ENCODE measurements at regions not wholly inside any gene's neighbourhood (a gene's known extent, or its start where the extent isn't known, plus 50 kb on each side); places are given as distances from the start of the nearest gene placed in this dataset.

GRCh38 chr7:51456-52068 lies 140.8 kb upstream of the FAM20C start:
- H3K9me2 ChIP-seq (ENCODE audit: insufficient read depth): no peaks in the 10 kb centered on the region
- no peak overlapping the region for H3K4me2 ChIP-seq (ENCODE audit: low read length)
- no peak overlapping the region for H2AFZ ChIP-seq (ENCODE audit: low read depth, low read length, poor library complexity, severe bottlenecking)
- no peaks in the 10 kb centered on the region for H3K36me3 ChIP-seq (ENCODE audit: control insufficient read depth in 1 of 2, insufficient read depth in 2 of 2, low read length in 2 of 2)
- POLR2A ChIA-PET: no interaction called here
- RAD21 ChIA-PET (ENCODE audit: low non-redundant PET in 1 of 2, low total read pairs in 2 of 2, uncharacterized antibody in 2 of 2, unreplicated experiment in 2 of 2): no interaction called here
- H3K27ac ChIP-seq (ENCODE audit: low read depth, low read length): no peak overlapping the region
- TF ChIP-seq FOSL1 (IDR thresholded peaks at IDR 0.05; ENCODE audit: low read depth) (no peak), EGR1 (IDR thresholded peaks at IDR 0.05; ENCODE audit: low read depth) (no peak), EZH2phosphoT487 (IDR thresholded peaks at IDR 0.05; ENCODE audit: borderline replicate concordance) (no peak), CBX3 (IDR thresholded peaks at IDR 0.05; ENCODE audit: low read depth) (no peak), ZBTB33 (IDR thresholded peaks at IDR 0.05; ENCODE audit: extremely low read depth, insufficient replicate concordance, low read length) (no peak), TCF7L2 (IDR thresholded peaks at IDR 0.05; ENCODE audit: borderline replicate concordance, extremely low read depth, insufficient read depth, insufficient read length) (no peak), ZFX (IDR thresholded peaks at IDR 0.05) (no peak), SIN3A (IDR thresholded peaks at IDR 0.05; ENCODE audit: low read depth) (no peak), POLR2A (IDR thresholded peaks at IDR 0.05; ENCODE audit: borderline replicate concordance, extremely low read depth, insufficient read depth, insufficient read length) (no peak), YY1 (IDR thresholded peaks at IDR 0.05; ENCODE audit: extremely low read depth, insufficient replicate concordance, low read depth, low read length) (no peak), JUND (IDR thresholded peaks at IDR 0.05) (no peak), ZNF274 (IDR thresholded peaks at IDR 0.05; ENCODE audit: low read depth, low read length) (no peak), CTCF (IDR thresholded peaks at IDR 0.05 in 2 of 3, conservative IDR thresholded peaks at IDR 0.05 in 1 of 3; ENCODE audit: borderline replicate concordance in 1 of 3, insufficient read depth in 1 of 3, low read depth in 2 of 3, low read length in 2 of 3) (no peak)
- no peaks in the 10 kb centered on the region for H3K79me2 ChIP-seq (ENCODE audit: insufficient read depth, low read length)
- no TSS peak for BruUV-seq (replicated peaks)
- H4K20me1 ChIP-seq (ENCODE audit: insufficient read depth): no peaks in the 10 kb centered on the region
- no peak overlapping the region for H3K4me3 ChIP-seq (replicated peaks in 1 of 2; ENCODE audit: low read depth in 1 of 2, low read length in 2 of 2)
- H3K27me3 ChIP-seq (ENCODE audit: insufficient read depth, low read length): no peaks in the 10 kb centered on the region
- CTCF ChIA-PET: no interaction called here
- intact Hi-C loops (cut with micrococcal nuclease): no loop called here
- DNase-seq (ENCODE audit: low read depth, low spot score) (no peak), ATAC-seq (no peak)
- no peak overlapping the region for H3K9ac ChIP-seq (ENCODE audit: low read length)
- H3K9me3 ChIP-seq (ENCODE audit: control insufficient read depth in 1 of 2, insufficient read depth in 1 of 2, low read depth in 1 of 2, low read length in 2 of 2): no peaks in the 10 kb centered on the region
- no peaks in the 10 kb centered on the region for H3K4me1 ChIP-seq (ENCODE audit: control insufficient read depth in 1 of 2, insufficient read depth in 2 of 2, low read length in 2 of 2)
